ENCODE measurements at regions not wholly inside any gene's neighbourhood (a gene's known extent, or its start where the extent isn't known, plus 50 kb on each side); places are given as distances from the start of the nearest gene placed in this dataset.
"Not testable (repeated sequence)": the region's sequence is repeated elsewhere in the genome, so short reads cannot be mapped to it uniquely, and the experiment has no call there.

- not testable (repeated sequence) for DNase-seq
Observed at GRCh38 chr12:131214936-131215335, 261.2 kb downstream of the ADGRD1 start.

DNA sequence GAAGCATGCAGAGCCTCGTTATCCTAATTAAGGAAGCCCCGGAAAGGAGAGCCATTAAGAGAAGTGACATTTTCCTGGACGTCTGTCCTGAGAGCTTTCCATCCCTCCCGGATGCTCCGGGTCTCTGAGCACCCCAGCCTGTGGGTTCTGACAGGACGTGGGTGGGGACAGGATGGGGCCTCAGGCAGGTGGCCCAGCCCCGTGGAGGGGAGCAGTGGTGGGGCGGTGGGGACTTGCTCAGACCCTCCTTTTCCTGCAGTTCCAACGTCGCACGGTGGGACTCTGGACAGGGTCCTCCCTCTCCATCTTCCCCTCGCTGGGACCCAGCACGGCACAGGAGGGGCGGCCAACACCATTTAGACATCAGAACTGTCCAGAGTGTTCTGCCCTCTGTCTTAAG, 262.9 kb downstream of the ADGRD1 start:
- not testable (repeated sequence) for DNase-seq

GRCh38 chr12:131217024-131217586, 263.4 kb downstream of the ADGRD1 start:
- DNase-seq = no peak

- no peak for DNase-seq
Observed at GRCh38 chr12:131218026-131218922, 264.6 kb downstream of the ADGRD1 start.

GRCh38 chr12:131218923-131219669, 265.4 kb downstream of the ADGRD1 start:
- DNase-seq = no peak

DNA sequence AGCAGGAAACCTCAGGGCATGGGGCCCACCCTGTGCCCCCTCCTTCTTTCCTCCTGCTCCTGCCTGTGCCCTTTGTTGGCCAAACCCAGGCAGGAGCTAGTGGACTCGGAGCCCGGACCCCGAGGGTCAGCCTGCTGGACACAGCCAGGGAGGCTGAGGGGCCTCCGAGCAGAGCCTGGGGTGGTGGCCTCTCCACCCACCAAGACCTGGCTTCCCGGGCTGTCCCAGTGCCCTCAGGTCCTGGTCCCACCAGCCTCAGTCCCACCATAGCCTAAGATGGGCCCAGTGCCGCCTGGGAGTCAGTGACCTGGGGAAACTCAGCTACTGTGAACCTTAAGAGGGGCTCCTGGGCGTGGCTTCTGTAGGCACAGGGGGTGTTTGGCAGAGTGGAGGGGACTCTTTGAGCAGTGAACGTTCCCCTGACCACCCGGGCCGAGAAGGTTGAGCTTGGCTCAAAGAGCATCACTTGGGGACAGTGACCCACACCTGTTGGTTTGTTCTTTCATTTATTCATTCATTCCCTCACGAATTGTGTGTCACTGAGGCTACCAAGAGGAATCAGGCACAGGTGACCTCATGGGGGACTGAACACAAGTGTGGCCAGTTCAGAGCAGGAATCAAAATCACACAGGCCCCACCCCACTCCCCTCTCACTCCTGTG, 266.1 kb downstream of the ADGRD1 start:
- no peak for DNase-seq

GRCh38 chr12:131220331-131220685, 266.6 kb downstream of the ADGRD1 start:
- DNase-seq = no peak

GRCh38 chr12:131221061-131221956, 267.6 kb downstream of the ADGRD1 start:
- DNase-seq = no peak

- DNase-seq = no peak
Observed at GRCh38 chr12:131221957-131222328, 268.2 kb downstream of the ADGRD1 start.

DNA sequence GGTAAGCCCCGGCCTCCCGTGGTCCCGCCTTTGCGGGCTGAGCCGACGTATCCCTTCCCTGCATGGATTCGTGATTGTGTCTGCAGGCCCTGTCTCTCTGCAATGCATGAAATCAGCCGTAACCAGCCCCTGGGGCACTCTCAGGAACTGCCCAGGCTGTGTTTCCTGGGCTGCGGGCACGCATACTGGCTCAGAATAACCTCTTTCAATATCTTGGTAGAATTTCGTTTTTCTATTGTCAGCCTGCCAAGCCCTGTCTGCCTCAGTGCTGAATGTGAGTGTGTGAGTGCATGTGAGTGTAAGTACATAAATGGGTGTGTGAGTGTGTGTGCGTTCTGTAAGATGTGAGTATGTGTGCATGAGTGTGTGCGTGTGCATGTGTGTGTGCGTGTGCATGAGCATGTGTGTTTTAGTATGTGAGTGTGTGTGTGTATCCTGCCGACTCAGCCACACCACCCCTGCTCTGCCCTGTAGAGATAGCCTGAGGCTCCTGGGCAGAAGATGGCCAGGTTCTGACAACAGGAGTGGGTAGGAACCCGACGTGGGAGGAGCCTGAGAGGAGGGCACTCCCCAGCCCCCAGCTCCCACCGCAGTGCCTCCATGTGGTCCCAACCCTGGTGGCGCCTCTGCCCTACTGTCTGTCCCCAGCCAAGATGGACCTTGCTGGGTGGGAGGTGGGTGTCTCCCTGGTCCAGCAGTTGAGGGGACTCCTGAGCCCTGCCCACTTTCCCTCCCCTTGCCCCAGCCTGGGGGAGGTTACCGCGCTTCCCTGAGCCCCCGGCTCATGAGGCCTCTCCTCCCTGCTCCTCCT, 268.8 kb downstream of the ADGRD1 start:
- DNase-seq = no peak

DNA sequence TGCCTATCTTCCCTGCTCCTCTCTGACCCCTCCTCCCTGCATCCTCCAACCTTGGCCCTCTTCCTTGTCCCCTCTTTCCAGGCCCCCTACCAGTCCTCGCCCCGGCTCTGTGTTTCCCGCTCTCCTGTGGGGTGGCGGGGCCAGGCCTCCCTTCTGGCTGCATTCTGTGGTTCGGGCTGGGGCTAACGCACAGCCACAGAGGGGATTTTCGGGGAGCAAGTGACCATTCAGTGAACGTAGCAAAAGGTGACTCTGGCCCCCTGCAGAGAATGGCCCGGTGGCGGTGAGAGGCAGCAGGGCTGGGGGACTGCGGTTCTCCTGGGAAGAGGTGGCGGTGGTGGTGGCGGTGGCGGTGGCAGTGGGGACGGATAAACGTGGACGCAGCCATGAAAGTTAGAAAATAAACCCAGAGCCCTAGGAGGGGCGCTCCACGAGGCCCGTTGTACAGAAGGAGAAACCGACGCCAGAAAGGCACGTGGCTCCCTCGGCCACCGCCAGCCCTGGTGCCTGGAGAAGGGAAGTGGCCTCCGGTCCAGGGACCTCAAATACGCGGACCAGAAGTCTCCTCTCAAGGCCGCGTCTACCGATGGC, 269.6 kb downstream of the ADGRD1 start:
- no peak for DNase-seq

DNA sequence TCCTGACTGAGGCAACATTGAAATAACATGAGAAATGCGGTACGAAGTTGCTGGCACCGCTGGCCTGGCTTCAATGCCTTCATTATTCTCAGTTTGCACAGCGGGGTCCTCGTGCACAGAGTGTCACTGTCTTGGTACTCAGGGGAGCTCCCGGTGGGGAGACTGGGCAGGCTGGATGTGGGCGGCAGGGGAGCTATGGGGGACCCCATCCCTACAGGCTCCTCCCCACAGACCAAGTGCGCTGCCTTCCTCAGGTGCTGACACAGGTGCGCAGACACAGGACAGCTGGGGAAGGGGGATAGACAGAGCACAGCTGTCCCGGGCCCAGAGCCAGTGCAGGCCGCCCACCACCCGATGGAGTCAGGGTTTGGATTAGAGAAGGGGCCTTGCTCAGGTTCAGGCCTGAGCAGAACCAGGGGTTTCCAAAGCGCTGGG, 270.1 kb downstream of the ADGRD1 start:
- no peak for DNase-seq

- DNase-seq = not testable (repeated sequence)
Observed at GRCh38 chr12:131224226-131225065, 270.7 kb downstream of the ADGRD1 start.

DNA sequence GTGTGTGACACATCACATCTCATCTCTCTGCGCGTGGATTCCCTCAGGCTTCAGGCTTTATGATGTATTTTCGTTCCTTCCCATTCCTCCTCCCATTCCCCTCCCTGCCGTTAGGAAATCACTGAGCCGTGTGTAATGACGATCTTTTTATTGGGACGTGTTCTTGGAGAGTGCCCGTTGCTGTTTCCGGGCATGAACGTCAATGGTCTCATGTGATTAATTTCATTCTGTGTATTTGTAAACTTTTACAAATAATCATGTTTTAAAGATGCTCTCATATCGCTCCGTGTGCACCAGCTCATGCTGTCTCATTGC, 271.3 kb downstream of the ADGRD1 start:
- not testable (repeated sequence) for DNase-seq

GRCh38 chr12:131226345-131227265, 272.9 kb downstream of the ADGRD1 start:
- no peak for DNase-seq

DNA sequence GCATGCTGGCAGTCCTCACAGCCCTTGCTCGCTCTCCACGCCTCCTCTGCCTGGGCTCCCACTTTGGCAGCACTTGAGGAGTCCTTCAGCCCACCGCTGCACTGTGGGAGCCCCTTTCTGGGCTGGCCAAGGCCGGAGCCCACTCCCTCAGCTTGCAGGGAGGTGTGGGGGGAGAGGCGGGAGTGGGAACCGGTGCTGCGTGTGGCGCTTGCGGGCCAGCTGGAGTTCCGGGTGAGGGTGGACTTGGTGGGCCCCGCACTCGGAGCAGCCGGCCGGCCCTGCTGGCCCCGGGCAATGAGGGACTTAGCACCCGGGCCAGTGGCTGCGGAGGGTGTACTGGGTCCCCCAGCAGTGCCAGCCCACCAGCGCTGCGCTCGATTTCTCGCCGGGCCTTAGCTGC, 273.9 kb downstream of the ADGRD1 start:
- not testable (repeated sequence) for DNase-seq

DNA sequence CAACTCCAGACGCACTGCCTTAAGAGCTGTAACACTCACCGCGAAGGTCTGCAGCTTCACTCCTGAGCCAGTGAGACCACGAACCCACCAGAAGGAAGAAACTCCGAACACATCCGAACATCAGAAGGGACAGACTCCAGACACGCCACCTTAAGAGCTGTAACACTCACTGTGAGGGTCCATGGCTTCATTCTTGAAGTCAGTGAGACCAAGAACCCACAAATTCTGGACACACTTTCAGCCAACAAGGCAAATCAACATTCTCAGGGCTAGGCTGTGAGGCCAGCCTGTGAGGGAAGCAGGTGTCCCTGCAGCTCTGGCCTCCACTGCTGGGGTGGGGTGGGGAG, 275.3 kb downstream of the ADGRD1 start:
- not testable (repeated sequence) for DNase-seq

GRCh38 chr12:131229426-131230339, 276.0 kb downstream of the ADGRD1 start:
- DNase-seq = no peak
